ENCODE measurements at regions not wholly inside any gene's neighbourhood (a gene's known extent, or its start where the extent isn't known, plus 50 kb on each side); places are given as distances from the start of the nearest gene placed in this dataset.

DNA sequence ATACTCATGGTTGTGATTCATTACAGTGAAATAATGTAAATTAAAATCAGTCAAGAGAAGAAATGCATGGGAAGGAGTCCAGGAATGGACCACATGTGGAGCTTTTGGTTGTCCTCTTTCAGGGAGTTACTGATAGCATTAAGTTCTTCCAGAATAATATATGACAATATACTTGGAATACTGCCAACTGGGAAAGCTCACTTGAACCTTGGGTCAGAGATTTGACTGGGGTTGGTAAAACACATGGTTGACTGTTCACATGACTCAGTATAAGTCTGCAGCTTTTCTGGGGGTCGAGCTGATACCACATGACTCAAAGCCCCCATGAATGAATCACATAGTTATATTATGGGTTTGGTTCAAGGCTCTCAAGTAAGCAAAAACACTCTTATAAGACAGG lies 1109.0 kb upstream of the CHAC2 start:
- no peak for DNase-seq
- no peaks in the 10 kb centered on the region for H3K27me3 ChIP-seq (ENCODE audit: low read depth)
- H3K36me3 ChIP-seq: no peaks in the 10 kb centered on the region
- no peaks in the 10 kb centered on the region for H3K9me3 ChIP-seq
- H3K4me3 ChIP-seq: no peak overlapping the region
- intact Hi-C loops (cut with DNase I): no loop called here
- TF ChIP-seq, protein P1, sequence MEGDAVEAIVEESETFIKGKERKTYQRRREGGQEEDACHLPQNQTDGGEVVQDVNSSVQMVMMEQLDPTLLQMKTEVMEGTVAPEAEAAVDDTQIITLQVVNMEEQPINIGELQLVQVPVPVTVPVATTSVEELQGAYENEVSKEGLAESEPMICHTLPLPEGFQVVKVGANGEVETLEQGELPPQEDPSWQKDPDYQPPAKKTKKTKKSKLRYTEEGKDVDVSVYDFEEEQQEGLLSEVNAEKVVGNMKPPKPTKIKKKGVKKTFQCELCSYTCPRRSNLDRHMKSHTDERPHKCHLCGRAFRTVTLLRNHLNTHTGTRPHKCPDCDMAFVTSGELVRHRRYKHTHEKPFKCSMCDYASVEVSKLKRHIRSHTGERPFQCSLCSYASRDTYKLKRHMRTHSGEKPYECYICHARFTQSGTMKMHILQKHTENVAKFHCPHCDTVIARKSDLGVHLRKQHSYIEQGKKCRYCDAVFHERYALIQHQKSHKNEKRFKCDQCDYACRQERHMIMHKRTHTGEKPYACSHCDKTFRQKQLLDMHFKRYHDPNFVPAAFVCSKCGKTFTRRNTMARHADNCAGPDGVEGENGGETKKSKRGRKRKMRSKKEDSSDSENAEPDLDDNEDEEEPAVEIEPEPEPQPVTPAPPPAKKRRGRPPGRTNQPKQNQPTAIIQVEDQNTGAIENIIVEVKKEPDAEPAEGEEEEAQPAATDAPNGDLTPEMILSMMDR (IDR thresholded peaks at IDR 0.05): no peak
- no peaks in the 10 kb centered on the region for H3K4me1 ChIP-seq
- ATAC-seq: no peak
- no peak overlapping the region for H3K27ac ChIP-seq

DNA sequence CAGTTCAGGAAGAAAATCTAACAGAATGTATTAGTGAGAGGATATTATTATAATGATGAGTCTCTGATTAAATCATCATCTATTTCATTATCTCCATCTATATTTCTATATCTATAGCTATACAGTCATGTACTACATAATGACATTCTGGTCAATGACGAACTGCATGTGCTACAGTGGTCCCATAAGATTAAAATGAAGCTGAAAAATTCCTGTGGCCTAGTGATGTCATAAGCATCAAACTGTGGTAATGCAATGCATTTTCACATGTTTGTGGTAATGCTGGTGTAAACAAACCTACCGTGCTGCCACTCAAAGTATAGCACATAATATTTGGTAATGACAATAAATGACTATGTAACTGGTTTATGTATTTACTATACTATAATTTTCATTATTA lies 1127.9 kb upstream of the CHAC2 start:
- Histone ChIP-seq H3K27ac (no peak overlapping the region), H3K4me3 (no peak overlapping the region), H3K36me3 (no peaks in the 10 kb centered on the region), H3K4me1 (no peaks in the 10 kb centered on the region), H3K9me3 (peaks cover 5% of the 10 kb centered on the region), H3K27me3 (ENCODE audit: low read depth) (no peaks in the 10 kb centered on the region)
- ATAC-seq: no peak
- intact Hi-C loops (cut with DNase I): no loop called here
- no peak for DNase-seq
- TF ChIP-seq, protein P1 (IDR thresholded peaks at IDR 0.05): no peak

DNA sequence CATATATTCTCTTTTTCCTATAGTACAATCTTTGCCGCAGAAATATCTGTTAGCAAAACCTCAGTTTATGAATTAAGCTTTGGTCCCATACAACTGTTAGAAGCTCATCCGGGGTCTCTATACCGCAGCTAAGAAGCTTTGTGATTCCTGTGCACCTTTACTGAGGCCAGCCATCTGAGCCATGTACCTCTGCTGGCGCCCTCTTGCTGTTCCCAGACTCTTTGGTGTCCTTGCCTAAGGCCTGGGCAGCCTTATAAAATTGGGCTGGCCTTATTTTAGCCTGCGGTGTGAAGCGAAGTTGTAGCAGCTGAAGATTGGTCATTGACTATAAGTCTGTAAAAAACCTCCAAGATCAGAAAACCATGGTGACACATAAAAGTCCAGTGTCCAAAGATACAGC lies 1135.1 kb upstream of the CHAC2 start:
- intact Hi-C loops (cut with DNase I): no loop called here
- H3K9me3 ChIP-seq: no peaks in the 10 kb centered on the region
- TF ChIP-seq, protein P1 (IDR thresholded peaks at IDR 0.05): no peak

DNA sequence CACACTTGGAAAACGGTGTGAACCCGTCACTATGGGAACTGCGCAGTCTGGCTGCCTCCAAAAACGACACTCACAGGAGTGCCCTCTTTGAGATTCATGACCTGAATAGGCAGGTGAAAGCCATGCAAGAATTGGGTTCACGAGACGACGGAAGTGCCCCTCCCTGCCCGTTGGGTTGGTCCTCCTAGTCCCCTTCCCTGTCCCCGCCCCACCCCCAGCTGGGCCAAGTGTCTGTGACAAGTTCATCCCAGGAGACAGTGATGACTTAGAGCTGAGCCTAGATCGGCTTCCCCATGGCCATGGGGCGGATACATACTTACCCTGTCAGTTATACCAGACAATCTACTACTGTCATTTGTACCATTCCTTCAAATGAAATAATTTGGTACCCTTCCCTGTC lies 1137.7 kb upstream of the CHAC2 start:
- ATAC-seq (peak in 1 of 2 donors; percentile 32), DNase-seq (no peak)
- intact Hi-C loops (cut with DNase I): no loop called here
- H3K27ac ChIP-seq: no peak overlapping the region
- H3K4me3 ChIP-seq: no peak overlapping the region
- H3K36me3 ChIP-seq: no peaks in the 10 kb centered on the region
- no peaks in the 10 kb centered on the region for H3K4me1 ChIP-seq
- TF ChIP-seq, protein P1 (IDR thresholded peaks at IDR 0.05): no peak
- H3K9me3 ChIP-seq: no peaks in the 10 kb centered on the region
- no peaks in the 10 kb centered on the region for H3K27me3 ChIP-seq (ENCODE audit: low read depth)

More for the DNA sequence above, 1135.1 kb upstream of the CHAC2 start:
- no peak for DNase-seq
- no peak overlapping the region for H3K4me3 ChIP-seq
- ATAC-seq: no peak
- no peaks in the 10 kb centered on the region for H3K27me3 ChIP-seq (ENCODE audit: low read depth)
- H3K27ac ChIP-seq: no peak overlapping the region
- H3K4me1 ChIP-seq: no peaks in the 10 kb centered on the region
- no peaks in the 10 kb centered on the region for H3K36me3 ChIP-seq

DNA sequence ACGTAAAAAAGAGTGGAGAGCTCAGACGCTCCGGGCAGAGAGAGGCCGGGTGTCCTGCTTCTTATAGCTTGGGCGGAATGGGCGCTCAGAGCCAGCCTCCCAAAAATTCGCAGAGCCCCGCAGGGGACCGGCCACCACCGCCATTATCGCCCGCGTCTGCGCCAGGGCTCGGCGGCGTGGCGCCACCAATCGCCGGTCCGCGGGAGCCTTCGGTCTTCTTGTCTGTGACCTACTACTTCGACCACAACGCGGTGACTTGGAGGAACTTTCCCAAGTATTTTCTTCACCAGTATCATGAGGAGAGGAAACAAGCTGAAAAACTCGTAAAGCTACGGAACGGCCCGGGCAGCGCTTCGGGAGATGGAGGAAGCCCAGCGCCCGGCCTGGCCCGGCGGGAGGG lies 1138.1 kb upstream of the CHAC2 start:
- Histone ChIP-seq H3K9me3 (no peaks in the 10 kb centered on the region), H3K4me3 (no peak overlapping the region), H3K36me3 (no peaks in the 10 kb centered on the region), H3K27ac (no peak overlapping the region), H3K4me1 (no peaks in the 10 kb centered on the region), H3K27me3 (ENCODE audit: low read depth) (no peaks in the 10 kb centered on the region)
- DNase-seq (no peak), ATAC-seq (no peak)
- TF ChIP-seq, protein P1 (IDR thresholded peaks at IDR 0.05): no peak
- intact Hi-C loops (cut with DNase I): no loop called here

DNA sequence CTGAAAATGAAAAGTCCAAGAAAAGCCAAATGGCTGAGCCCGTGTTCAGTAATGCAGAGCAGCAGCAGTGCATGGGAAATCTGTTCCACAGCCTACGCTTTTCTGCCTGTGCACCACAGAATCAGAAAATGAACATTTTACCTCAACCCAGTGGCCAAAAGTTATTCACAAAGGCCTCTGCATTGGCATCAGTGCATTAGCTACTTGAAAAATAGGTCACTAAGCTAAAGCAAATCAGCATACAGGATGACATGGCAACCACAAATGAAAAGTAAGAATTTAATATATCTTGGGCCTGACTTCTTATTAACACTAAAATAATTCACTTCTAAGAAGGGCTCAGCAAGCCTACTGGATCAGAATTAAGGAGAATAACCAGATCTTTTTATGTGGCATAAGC lies 1145.3 kb upstream of the CHAC2 start:
- Histone ChIP-seq H3K36me3 (no peaks in the 10 kb centered on the region), H3K9me3 (no peaks in the 10 kb centered on the region), H3K27me3 (ENCODE audit: low read depth) (no peaks in the 10 kb centered on the region), H3K27ac (no peak overlapping the region), H3K4me3 (no peak overlapping the region), H3K4me1 (no peaks in the 10 kb centered on the region)
- DNase-seq (no peak), ATAC-seq (no peak)
- intact Hi-C loops (cut with DNase I): no loop called here
- TF ChIP-seq, protein P1 (IDR thresholded peaks at IDR 0.05): no peak
